ENCODE measurements at regions not wholly inside any gene's neighbourhood (a gene's known extent, or its start where the extent isn't known, plus 50 kb on each side); places are given as distances from the start of the nearest gene placed in this dataset.

- DNase-seq, result no peak
Measured at GRCh38 chr16:86395477-86395876, 114.8 kb upstream of the FOXF1 start.

GRCh38 chr16:86396422-86396821 is 113.9 kb upstream of the FOXF1 start:
- DNase-seq, result no peak

- DNase-seq, result no peak
Measured at GRCh38 chr16:86396901-86397311, 113.4 kb upstream of the FOXF1 start.

GRCh38 chr16:86398201-86398600 is 112.1 kb upstream of the FOXF1 start:
- DNase-seq, result no peak

- DNase-seq, result no peak
Measured at GRCh38 chr16:86398622-86399021, 111.7 kb upstream of the FOXF1 start.

- DNase-seq, result no peak
Measured at GRCh38 chr16:86401126-86401525, 109.2 kb upstream of the FOXF1 start.

GRCh38 chr16:86403085-86403484 is 107.2 kb upstream of the FOXF1 start:
- no peak for DNase-seq

GRCh38 chr16:86403541-86404163 is 106.7 kb upstream of the FOXF1 start:
- DNase-seq, result no peak

GRCh38 chr16:86404678-86405077 is 105.6 kb upstream of the FOXF1 start:
- no peak for DNase-seq

GRCh38 chr16:86405319-86405718 is 105.0 kb upstream of the FOXF1 start:
- DNase-seq, result no peak

- DNase-seq, result no peak
Measured at GRCh38 chr16:86406056-86406455, 104.3 kb upstream of the FOXF1 start.

GRCh38 chr16:86408685-86409084 is 101.6 kb upstream of the FOXF1 start:
- no peak for DNase-seq

GRCh38 chr16:86410081-86410480 is 100.2 kb upstream of the FOXF1 start:
- DNase-seq, result no peak

GRCh38 chr16:86410529-86410928 is 99.8 kb upstream of the FOXF1 start:
- DNase-seq, result no peak

- DNase-seq, result no peak
Measured at GRCh38 chr16:86411897-86412296, 98.4 kb upstream of the FOXF1 start.

GRCh38 chr16:86414991-86415740 is 95.2 kb upstream of the FOXF1 start:
- DNase-seq, result no peak

GRCh38 chr16:86418981-86419380 is 91.3 kb upstream of the FOXF1 start:
- no peak for DNase-seq

- no peak for DNase-seq
Measured at GRCh38 chr16:86419518-86419917, 90.8 kb upstream of the FOXF1 start.

GRCh38 chr16:86421995-86422394 is 88.3 kb upstream of the FOXF1 start:
- DNase-seq, result no peak

- no peak for DNase-seq
Measured at GRCh38 chr16:86424398-86424797, 85.9 kb upstream of the FOXF1 start.

GRCh38 chr16:86424985-86425384 is 85.3 kb upstream of the FOXF1 start:
- DNase-seq, result no peak

GRCh38 chr16:86426063-86426642 is 84.2 kb upstream of the FOXF1 start:
- DNase-seq, result no peak

GRCh38 chr16:86427433-86427851 is 82.9 kb upstream of the FOXF1 start:
- DNase-seq, result no peak
